ENCODE measurements at regions not wholly inside any gene's neighbourhood (a gene's known extent, or its start where the extent isn't known, plus 50 kb on each side); places are given as distances from the start of the nearest gene placed in this dataset.
A peak's percentile ranks its signal among the peaks of the same experiment; 100 is the strongest.

DNA sequence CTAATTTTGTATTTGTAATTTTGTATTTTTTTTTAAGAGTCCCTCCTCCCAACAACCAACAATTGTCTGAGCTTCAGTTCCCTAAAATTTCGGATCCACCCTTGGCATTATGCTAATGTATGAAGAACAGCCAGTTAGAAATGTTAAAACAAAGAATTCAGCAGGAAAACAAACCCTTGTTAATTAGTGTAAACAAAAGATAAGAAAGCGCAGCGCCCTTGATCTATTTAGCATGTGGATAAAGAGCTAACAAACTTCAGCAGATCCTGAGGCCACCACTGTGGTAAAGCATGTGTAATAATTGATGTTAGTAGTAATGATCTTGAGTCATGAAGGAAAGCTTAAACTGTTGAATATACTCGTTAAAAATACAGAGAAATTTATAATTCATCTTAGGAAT lies 199.8 kb downstream of the TMX1 start:
- H3K9me3 ChIP-seq: no peaks in the 10 kb centered on the region
- H3K36me3 ChIP-seq: no peaks in the 10 kb centered on the region
- H3K4me1 ChIP-seq: peaks cover 0 to 6% (median 0%) of the 10 kb centered on the region in 12 donors
- no peaks in the 10 kb centered on the region for H3K27me3 ChIP-seq
- ATAC-seq (peak in 1 of 4 donors; percentile 45), DNase-seq (no peak)
- no peak overlapping the region for H3K4me3 ChIP-seq
- WGBS, 4 donors: 35 to 44% (median 40%) methylated on average over 4 of the region's 4 CpGs
- H3K27ac ChIP-seq: no peak overlapping the region
- TF ChIP-seq, protein P1, sequence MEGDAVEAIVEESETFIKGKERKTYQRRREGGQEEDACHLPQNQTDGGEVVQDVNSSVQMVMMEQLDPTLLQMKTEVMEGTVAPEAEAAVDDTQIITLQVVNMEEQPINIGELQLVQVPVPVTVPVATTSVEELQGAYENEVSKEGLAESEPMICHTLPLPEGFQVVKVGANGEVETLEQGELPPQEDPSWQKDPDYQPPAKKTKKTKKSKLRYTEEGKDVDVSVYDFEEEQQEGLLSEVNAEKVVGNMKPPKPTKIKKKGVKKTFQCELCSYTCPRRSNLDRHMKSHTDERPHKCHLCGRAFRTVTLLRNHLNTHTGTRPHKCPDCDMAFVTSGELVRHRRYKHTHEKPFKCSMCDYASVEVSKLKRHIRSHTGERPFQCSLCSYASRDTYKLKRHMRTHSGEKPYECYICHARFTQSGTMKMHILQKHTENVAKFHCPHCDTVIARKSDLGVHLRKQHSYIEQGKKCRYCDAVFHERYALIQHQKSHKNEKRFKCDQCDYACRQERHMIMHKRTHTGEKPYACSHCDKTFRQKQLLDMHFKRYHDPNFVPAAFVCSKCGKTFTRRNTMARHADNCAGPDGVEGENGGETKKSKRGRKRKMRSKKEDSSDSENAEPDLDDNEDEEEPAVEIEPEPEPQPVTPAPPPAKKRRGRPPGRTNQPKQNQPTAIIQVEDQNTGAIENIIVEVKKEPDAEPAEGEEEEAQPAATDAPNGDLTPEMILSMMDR (IDR thresholded peaks at IDR 0.05): no peak
- no peak for TF ChIP-seq POLR2A (IDR thresholded peaks at IDR 0.05)
- intact Hi-C loops (cut with DNase I): loop anchor here in 1 of 10 donors (5.0 kb wide), 1 partner anchor 153 kb away; no protein-coding TSS in a partner anchor

DNA sequence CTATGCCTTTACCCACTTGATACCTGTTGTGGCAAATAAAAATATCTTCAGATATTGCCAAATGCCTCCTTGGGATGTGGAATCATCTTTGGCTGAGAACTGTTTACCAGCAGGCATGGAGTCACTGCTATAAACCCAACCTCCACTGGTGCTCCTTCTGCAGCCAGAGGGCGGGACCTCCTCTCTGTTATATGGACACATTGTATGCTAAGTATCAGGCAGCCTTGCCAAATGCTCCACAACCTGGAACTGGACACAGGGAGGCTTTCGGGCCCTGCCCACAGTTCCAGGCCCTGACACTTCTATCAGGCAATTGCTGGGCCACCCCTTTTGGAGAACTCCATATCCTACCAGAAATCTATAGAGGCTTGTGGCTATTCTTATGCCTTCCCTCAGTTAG lies 201.0 kb downstream of the TMX1 start:
- Histone ChIP-seq H3K27ac (no peak overlapping the region), H3K9me3 (no peaks in the 10 kb centered on the region), H3K4me3 (no peak overlapping the region), H3K27me3 (no peaks in the 10 kb centered on the region), H3K4me1 (peaks cover 0 to 6% (median 0%) of the 10 kb centered on the region in 12 donors), H3K36me3 (no peaks in the 10 kb centered on the region)
- 77 to 86% (median 85%) methylated on average over 2 of the region's 2 CpGs for WGBS, 4 donors
- TF ChIP-seq POLR2A (IDR thresholded peaks at IDR 0.05): no peak
- TF ChIP-seq, protein P1 (IDR thresholded peaks at IDR 0.05): no peak
- intact Hi-C loops (cut with DNase I): loop anchor here in 1 of 10 donors (5.0 kb wide), 1 partner anchor 154 kb away; no protein-coding TSS in a partner anchor
- DNase-seq (no peak), ATAC-seq (peak in 1 of 4 donors; percentile 34)

DNA sequence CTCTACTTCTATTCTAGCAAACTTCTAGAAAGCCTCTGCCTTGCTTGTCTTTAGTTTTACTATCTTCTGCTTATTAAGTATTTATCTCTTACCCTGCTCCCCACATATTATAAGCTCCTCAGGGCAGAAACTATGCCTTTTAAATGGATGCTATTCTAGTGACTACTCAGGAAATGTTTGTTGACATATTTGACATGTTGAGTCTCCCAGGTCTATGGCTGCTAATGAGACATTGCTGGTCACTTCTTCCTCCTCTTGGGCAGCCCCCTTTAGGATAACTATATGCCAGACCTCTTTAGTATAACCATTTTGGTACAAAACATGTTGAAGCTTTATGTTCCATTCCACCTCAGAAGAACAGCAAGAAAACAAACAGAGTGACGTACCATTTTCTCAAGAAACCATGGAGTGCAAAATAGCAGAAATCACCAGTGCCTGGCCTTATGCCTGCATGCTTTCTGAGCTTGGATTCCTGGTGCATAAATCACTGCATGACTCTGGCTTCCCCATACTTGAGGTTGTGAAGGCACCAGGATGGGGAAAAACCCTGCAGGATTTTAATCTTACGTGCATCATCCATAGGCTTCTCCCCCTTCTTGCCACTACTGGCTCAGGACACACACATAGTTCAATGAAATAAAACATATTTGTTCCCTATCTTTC lies 202.6 kb downstream of the TMX1 start:
- Histone ChIP-seq H3K4me3 (no peak overlapping the region), H3K27ac (no peak overlapping the region), H3K27me3 (no peaks in the 10 kb centered on the region), H3K9me3 (no peaks in the 10 kb centered on the region), H3K36me3 (no peaks in the 10 kb centered on the region), H3K4me1 (peaks cover 0 to 6% (median 0%) of the 10 kb centered on the region in 12 donors)
- 62 to 86% (median 80%) methylated on average over 2 of the region's 2 CpGs for WGBS, 4 donors
- TF ChIP-seq, protein P1 (IDR thresholded peaks at IDR 0.05): no peak
- TF ChIP-seq POLR2A (IDR thresholded peaks at IDR 0.05): no peak
- intact Hi-C loops (cut with DNase I): loop anchor here in 1 of 10 donors (5.0 kb wide), 1 partner anchor 155 kb away; no protein-coding TSS in a partner anchor
- DNase-seq (no peak), ATAC-seq (peak in 1 of 4 donors; percentile 34)

GRCh38 chr14:51443195-51444018 lies 203.4 kb downstream of the TMX1 start:
- Histone ChIP-seq H3K36me3 (no peaks in the 10 kb centered on the region), H3K9me3 (no peaks in the 10 kb centered on the region), H3K27me3 (no peaks in the 10 kb centered on the region), H3K4me3 (no peak overlapping the region), H3K4me1 (peaks cover 0 to 10% (median 1%) of the 10 kb centered on the region in 12 donors), H3K27ac (no peak overlapping the region)
- intact Hi-C loops (cut with DNase I): loop anchor here in 1 of 10 donors (5.0 kb wide), 1 partner anchor 156 kb away; no protein-coding TSS in a partner anchor
- DNase-seq (no peak), ATAC-seq (no peak)
- TF ChIP-seq, protein P1 (IDR thresholded peaks at IDR 0.05): no peak
- TF ChIP-seq POLR2A (IDR thresholded peaks at IDR 0.05): no peak
- WGBS, 4 donors: 84 to 92% (median 89%) methylated on average over 5 of the region's 5 CpGs

Measured in heart left ventricle (tissue), 16 donors.